ENCODE measurements at regions not wholly inside any gene's neighbourhood (a gene's known extent, or its start where the extent isn't known, plus 50 kb on each side); places are given as distances from the start of the nearest gene placed in this dataset.

DNA sequence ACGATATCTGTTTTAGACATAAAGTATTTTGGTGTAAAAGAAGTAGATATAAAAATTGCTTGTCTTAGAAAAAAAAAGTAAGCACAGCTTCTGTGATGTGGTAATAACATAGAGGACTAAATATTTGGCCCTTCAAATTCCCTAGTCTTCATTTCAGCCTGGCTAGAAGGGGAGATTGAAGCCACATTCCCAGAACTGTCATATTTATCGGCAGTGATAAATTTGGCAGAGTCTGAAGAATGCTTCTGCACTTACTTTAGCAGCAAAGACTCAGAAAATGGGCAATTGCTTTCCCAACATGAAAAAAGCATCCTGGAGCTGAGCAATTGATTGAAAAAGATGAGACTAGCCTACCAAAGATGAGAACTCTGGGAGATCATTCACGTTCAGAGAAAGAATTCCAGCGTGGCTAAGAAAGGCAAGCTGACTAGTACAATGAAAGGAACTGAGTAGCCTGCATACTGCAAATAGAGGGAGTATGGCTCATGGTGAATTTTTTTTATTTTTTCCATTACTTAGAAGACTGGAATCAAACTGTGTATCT lies 278.7 kb upstream of the KLHL29 start:
- TF ChIP-seq, protein P1, sequence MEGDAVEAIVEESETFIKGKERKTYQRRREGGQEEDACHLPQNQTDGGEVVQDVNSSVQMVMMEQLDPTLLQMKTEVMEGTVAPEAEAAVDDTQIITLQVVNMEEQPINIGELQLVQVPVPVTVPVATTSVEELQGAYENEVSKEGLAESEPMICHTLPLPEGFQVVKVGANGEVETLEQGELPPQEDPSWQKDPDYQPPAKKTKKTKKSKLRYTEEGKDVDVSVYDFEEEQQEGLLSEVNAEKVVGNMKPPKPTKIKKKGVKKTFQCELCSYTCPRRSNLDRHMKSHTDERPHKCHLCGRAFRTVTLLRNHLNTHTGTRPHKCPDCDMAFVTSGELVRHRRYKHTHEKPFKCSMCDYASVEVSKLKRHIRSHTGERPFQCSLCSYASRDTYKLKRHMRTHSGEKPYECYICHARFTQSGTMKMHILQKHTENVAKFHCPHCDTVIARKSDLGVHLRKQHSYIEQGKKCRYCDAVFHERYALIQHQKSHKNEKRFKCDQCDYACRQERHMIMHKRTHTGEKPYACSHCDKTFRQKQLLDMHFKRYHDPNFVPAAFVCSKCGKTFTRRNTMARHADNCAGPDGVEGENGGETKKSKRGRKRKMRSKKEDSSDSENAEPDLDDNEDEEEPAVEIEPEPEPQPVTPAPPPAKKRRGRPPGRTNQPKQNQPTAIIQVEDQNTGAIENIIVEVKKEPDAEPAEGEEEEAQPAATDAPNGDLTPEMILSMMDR (IDR thresholded peaks at IDR 0.05; ENCODE audit: insufficient read depth, low read length, missing control alignments) = no peak

DNA sequence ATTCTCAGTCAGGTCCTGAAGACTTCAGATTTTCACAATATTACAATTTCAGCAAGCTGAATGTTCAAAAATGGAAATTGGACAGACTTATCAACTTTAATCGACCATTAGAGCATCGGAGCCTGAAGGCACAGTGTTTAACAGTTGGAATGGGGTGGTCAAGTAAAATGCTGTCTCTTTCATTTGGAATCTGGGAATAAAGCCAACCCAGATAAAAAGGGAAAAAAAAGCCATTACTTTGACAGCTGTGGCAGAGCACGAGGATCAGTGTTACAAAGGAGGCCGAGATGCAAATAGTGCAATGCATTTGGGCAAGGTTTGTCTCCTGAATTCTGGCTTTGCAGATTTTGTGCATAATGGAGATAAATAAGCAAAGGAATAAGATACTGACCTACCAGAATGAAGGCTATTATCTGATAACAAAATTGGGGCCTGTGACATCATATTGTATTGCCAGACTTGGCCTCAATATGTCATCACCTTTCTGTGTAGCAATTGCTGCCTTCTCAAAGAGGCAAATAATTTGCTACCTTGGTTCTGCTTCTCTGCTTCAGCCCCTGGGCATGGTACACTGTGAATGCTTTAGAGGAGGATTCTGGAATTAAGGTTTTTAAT lies 277.5 kb upstream of the KLHL29 start:
- ChIA-PET POLR2A (no interaction called here), CTCF (no interaction called here)
- TF ChIP-seq, protein P1 (IDR thresholded peaks at IDR 0.05; ENCODE audit: insufficient read depth, low read length, missing control alignments) = no peak

More for the DNA sequence above, 278.7 kb upstream of the KLHL29 start:
- POLR2A ChIA-PET = no interaction called here
- CTCF ChIA-PET = no interaction called here
- no peak for DNase-seq (ENCODE audit: low read depth, low spot score)
- no peak overlapping the region for H3K4me3 ChIP-seq (ENCODE audit: low read depth, low read length)

DNA sequence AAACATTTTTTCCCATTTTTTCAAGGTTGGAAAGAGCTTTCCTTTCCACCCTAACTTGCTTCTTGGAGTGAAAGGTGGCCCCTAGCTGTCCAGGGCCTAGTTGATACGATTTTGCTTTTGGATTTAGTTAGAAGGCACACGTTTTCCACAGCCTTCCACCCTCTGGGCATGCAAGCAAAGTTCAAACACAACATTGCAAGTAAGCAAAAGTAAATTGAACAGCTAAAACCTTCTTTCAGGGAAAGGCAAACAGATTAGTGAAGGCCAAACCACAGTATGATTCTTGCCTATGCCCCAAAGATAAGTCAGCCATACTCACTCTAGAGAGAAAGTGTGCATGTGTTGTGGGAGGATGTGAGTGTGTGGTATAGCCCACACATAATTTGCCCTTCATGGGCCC lies 273.7 kb upstream of the KLHL29 start:
- no peak overlapping the region for H3K4me3 ChIP-seq (ENCODE audit: low read depth, low read length)
- CTCF ChIA-PET = no interaction called here
- TF ChIP-seq, protein P1 (IDR thresholded peaks at IDR 0.05; ENCODE audit: insufficient read depth, low read length, missing control alignments) = no peak
- DNase-seq (ENCODE audit: low read depth, low spot score) = no peak
- POLR2A ChIA-PET = no interaction called here

More for the DNA sequence above, 277.5 kb upstream of the KLHL29 start:
- H3K4me3 ChIP-seq (ENCODE audit: low read depth, low read length) = no peak overlapping the region
- DNase-seq (ENCODE audit: low read depth, low spot score) = no peak

DNA sequence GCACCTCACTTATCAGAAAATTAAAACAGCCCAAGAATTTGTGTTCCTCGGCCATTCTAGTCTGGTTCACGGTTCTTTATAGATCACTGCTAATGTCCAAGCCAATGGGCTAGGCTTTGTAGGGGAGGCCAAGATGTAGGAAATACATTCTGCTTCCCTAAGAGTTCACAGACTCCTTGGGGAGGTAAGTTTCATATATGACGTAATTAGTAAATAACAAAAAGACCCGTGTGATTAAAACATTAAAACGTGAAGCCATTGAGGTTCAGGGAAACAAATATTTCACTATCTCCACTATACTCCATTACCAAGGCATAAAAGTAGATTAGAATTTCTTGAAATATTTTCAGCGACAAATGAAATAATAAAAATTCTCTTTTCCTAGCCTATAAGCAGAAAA lies 272.5 kb upstream of the KLHL29 start:
- TF ChIP-seq, protein P1 (IDR thresholded peaks at IDR 0.05; ENCODE audit: insufficient read depth, low read length, missing control alignments) = no peak
- ChIA-PET CTCF (no interaction called here), POLR2A (no interaction called here)
- no peak overlapping the region for H3K4me3 ChIP-seq (ENCODE audit: low read depth, low read length)
- no peak for DNase-seq (ENCODE audit: low read depth, low spot score)

DNA sequence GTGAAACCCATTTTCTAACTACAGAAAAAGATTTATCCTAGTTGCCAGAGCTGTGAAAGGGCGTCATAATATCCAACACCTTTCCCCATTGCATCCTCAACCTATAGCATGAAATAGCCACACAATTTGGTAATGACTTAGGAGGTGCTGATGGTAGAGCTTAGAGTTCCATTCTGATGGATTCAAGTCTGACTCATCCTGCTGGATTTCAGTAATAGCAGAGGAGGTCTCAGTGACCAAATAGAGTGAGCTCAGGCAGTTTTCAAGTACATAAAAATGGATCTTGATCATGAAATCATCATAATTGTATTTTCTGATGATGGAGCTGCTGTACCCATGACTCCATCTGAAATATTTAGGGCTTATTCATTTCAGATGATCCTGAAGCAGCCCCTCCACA lies 270.7 kb upstream of the KLHL29 start:
- TF ChIP-seq, protein P1 (IDR thresholded peaks at IDR 0.05; ENCODE audit: insufficient read depth, low read length, missing control alignments) = no peak
- no peak overlapping the region for H3K4me3 ChIP-seq (ENCODE audit: low read depth, low read length)
- no peak for DNase-seq (ENCODE audit: low read depth, low spot score)
- POLR2A ChIA-PET = no interaction called here
- CTCF ChIA-PET = no interaction called here

DNA sequence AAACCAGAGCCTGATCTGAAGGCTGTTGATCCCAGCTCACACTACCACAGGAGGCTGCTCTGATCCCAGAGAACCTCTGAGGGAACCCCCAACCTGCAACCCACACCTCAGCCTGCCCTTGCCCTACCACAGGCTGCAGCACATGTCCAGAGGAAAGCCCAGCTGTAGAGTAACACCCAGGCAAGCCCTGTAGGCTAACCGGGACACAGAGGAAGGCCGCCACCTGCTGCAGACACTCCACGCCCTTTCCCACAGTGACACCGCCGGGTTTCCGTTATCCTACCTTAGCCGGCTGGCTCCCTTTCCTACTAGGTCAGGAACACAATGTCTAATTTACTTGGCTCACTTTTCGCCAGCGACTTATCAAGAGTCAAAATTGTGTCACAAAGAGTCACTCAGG lies 266.7 kb upstream of the KLHL29 start:
- no peak for DNase-seq (ENCODE audit: low read depth, low spot score)
- no peak overlapping the region for H3K4me3 ChIP-seq (ENCODE audit: low read depth, low read length)
- CTCF ChIA-PET = no interaction called here
- POLR2A ChIA-PET = no interaction called here
- TF ChIP-seq, protein P1 (IDR thresholded peaks at IDR 0.05; ENCODE audit: insufficient read depth, low read length, missing control alignments) = no peak

Data from AG04449 (cell line).